Parathyroid adenoma (tissue), 2 donors: ENCODE measurements at regions not wholly inside any gene's neighbourhood (a gene's known extent, or its start where the extent isn't known, plus 50 kb on each side); places are given as distances from the start of the nearest gene placed in this dataset.

Source experiments
- H2AFZ ChIP-seq: fragments of 300-600 bp; sonication (generic); one replicate; pipeline ENCODE4 v1.7.0; 2017; ENCODE audit warnings: antibody characterized with exemption, mild to moderate bottlenecking
- H3K27ac ChIP-seq: fragments of 300-600 bp; sonication (generic); one replicate; pipeline ENCODE4 v1.7.0; 2017
- H3K27me3 ChIP-seq: fragments of 300-600 bp; sonication (generic); one replicate; pipeline ENCODE4 v1.7.0; 2017; ENCODE audit warnings: low read length; ENCODE audit not compliant: control insufficient read depth, insufficient read depth
- H3K36me3 ChIP-seq: fragments of 300-600 bp; sonication (generic); one replicate; pipeline ENCODE4 v1.7.0; 2017; ENCODE audit warnings: low read length; ENCODE audit not compliant: control insufficient read depth, insufficient read depth
- H3K4me1 ChIP-seq: fragments of 300-600 bp; sonication (generic); one replicate; pipeline ENCODE4 v1.7.0; 2017; ENCODE audit warnings: control low read depth
- H3K4me2 ChIP-seq: fragments of 300-600 bp; sonication (generic); one replicate; pipeline ENCODE4 v1.7.0; 2017; ENCODE audit warnings: low read length
- H3K4me3 ChIP-seq: fragments of 300-600 bp; sonication (generic); one replicate; pipeline ENCODE4 v1.7.0; 2017; ENCODE audit warnings: low read depth, low read length
- H3K79me2 ChIP-seq: fragments of 300-600 bp; sonication (generic); one replicate; pipeline ENCODE4 v1.7.0; 2017; ENCODE audit warnings: control low read depth
- H3K9ac ChIP-seq: fragments of 300-600 bp; sonication (generic); one replicate; pipeline ENCODE4 v1.7.0; 2017; ENCODE audit warnings: mild to moderate bottlenecking
- H3K9me3 ChIP-seq: fragments of 300-600 bp; sonication (generic); one replicate; pipeline ENCODE4 v1.7.0; 2017; ENCODE audit warnings: low read length; ENCODE audit not compliant: control insufficient read depth
- CTCF ChIP-seq: fragments of 300-600 bp; sonication (generic); IDR thresholded peaks from one replicate; pipeline ENCODE4 v1.7.0; 2017; ENCODE audit warnings: antibody characterized with exemption, mild to moderate bottlenecking
- donor health status: primary hyperparathyroidism.

- H3K4me3 ChIP-seq: no peak overlapping the region
- H3K4me2 ChIP-seq: no peak overlapping the region
- H3K27me3 ChIP-seq: no peaks in the 10 kb centered on the region
- no peak overlapping the region for H3K27ac ChIP-seq
- no peak overlapping the region for H3K9ac ChIP-seq
- TF ChIP-seq CTCF: no peak
- no peaks in the 10 kb centered on the region for H3K4me1 ChIP-seq
- H3K79me2 ChIP-seq: no peaks in the 10 kb centered on the region
- no peak overlapping the region for H2AFZ ChIP-seq
- no peaks in the 10 kb centered on the region for H3K9me3 ChIP-seq
- no peaks in the 10 kb centered on the region for H3K36me3 ChIP-seq
These were observed 529.3 kb downstream of the ANKRD50 start for GRCh38 chr4:124183231-124183630.

DNA sequence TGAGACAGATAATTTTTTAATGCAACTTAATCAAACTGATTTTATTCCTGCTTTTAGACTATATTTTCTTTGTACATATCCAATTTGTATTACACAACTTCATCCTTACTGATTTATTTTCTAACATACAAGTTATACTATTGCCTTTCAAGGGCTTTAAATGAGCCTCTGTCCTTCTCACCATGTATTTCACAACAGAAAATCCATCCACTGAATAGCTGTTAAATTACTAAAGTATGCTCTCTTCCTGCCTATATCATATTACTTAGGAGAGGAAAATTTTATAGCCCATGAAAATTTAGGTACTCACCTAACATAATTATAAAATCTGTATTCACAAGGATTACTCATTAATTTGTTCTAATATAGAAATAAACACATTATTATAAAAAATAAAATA, 528.6 kb downstream of the ANKRD50 start:
- TF ChIP-seq CTCF: no peak
- no peak overlapping the region for H3K4me2 ChIP-seq
- H2AFZ ChIP-seq: no peak overlapping the region
- no peak overlapping the region for H3K4me3 ChIP-seq
- H3K36me3 ChIP-seq: no peaks in the 10 kb centered on the region
- no peaks in the 10 kb centered on the region for H3K9me3 ChIP-seq
- no peaks in the 10 kb centered on the region for H3K79me2 ChIP-seq
- H3K27me3 ChIP-seq: no peaks in the 10 kb centered on the region
- no peaks in the 10 kb centered on the region for H3K4me1 ChIP-seq
- H3K27ac ChIP-seq: no peak overlapping the region
- no peak overlapping the region for H3K9ac ChIP-seq

DNA sequence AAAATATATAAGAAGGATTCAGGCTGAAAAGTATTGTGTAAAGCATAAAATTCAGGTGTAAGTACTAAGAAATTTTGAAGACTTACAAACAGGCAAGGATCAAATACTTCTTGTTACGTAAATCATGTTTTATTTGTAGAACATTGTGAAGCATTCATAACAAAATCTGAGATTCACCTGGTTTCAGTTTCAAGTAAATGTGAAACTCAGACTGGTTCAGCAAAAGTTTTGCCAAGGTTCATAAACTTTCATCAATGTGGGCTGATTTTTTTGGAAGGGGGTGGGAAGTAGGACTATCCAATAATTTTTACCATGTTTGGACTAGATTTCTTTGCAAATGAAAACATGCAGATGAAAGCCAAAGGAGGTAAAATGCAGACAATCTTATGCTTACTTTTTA, 527.7 kb downstream of the ANKRD50 start:
- TF ChIP-seq CTCF: no peak
- Histone ChIP-seq H3K4me3 (no peak overlapping the region), H3K9me3 (no peaks in the 10 kb centered on the region), H3K27ac (no peak overlapping the region), H3K79me2 (no peaks in the 10 kb centered on the region), H3K36me3 (no peaks in the 10 kb centered on the region), H3K27me3 (no peaks in the 10 kb centered on the region), H2AFZ (no peak overlapping the region), H3K4me1 (no peaks in the 10 kb centered on the region), H3K9ac (no peak overlapping the region), H3K4me2 (no peak overlapping the region)

GRCh38 chr4:124188595-124188994, 523.9 kb downstream of the ANKRD50 start:
- Histone ChIP-seq H3K4me1 (no peaks in the 10 kb centered on the region), H2AFZ (no peak overlapping the region), H3K27me3 (no peaks in the 10 kb centered on the region), H3K9ac (no peak overlapping the region), H3K27ac (no peak overlapping the region), H3K36me3 (no peaks in the 10 kb centered on the region), H3K9me3 (no peaks in the 10 kb centered on the region), H3K79me2 (no peaks in the 10 kb centered on the region), H3K4me2 (no peak overlapping the region), H3K4me3 (no peak overlapping the region)
- no peak for TF ChIP-seq CTCF

GRCh38 chr4:124189545-124189944, 523.0 kb downstream of the ANKRD50 start:
- Histone ChIP-seq H2AFZ (no peak overlapping the region), H3K4me1 (no peaks in the 10 kb centered on the region), H3K27me3 (no peaks in the 10 kb centered on the region), H3K4me3 (no peak overlapping the region), H3K27ac (no peak overlapping the region), H3K9ac (no peak overlapping the region), H3K36me3 (no peaks in the 10 kb centered on the region), H3K4me2 (no peak overlapping the region), H3K79me2 (no peaks in the 10 kb centered on the region), H3K9me3 (no peaks in the 10 kb centered on the region)
- no peak for TF ChIP-seq CTCF
